ENCODE measurements at regions not wholly inside any gene's neighbourhood (a gene's known extent, or its start where the extent isn't known, plus 50 kb on each side); places are given as distances from the start of the nearest gene placed in this dataset.

GRCh38 chr3:21237638-21238037 is 513.4 kb downstream of the ZNF385D start:
- no peak for TF ChIP-seq POLR2A (IDR thresholded peaks at IDR 0.05; ENCODE audit: low read length)
- TF ChIP-seq POLR2AphosphoS2 (conservative IDR thresholded peaks at IDR 0.05; ENCODE audit: low read length), result no peak
- no peak for TF ChIP-seq BCL3 (IDR thresholded peaks at IDR 0.05)

Measured in A549 (cell line).